ENCODE measurements at regions not wholly inside any gene's neighbourhood (a gene's known extent, or its start where the extent isn't known, plus 50 kb on each side); places are given as distances from the start of the nearest gene placed in this dataset.

- DNase-seq (ENCODE audit: low read depth in 1 of 2, low spot score in 1 of 2) (no peak), FAIRE-seq (no peak), ATAC-seq (no peak)
- ChIA-PET CTCF (no interaction called here), POLR2A (no interaction called here)
- 45% methylated on average over 2 of the region's 2 CpGs for WGBS (ENCODE audit: missing lambda C conversion rate)
- no peaks in the 10 kb centered on the region for H3K4me1 ChIP-seq
- no peak overlapping the region for H3K4me3 ChIP-seq
- no peak overlapping the region for H3K4me2 ChIP-seq
- TF ChIP-seq HDAC2 (IDR thresholded peaks at IDR 0.05) (no peak), CHD2 (IDR thresholded peaks at IDR 0.05; ENCODE audit: low read length, partially characterized antibody) (no peak), EHF (CRISPR knock-in tag; IDR thresholded peaks at IDR 0.05) (no peak), FOSL2 (IDR thresholded peaks at IDR 0.05) (no peak), FOSL2 (CRISPR knock-in tag; IDR thresholded peaks at IDR 0.05) (no peak), ELK1 (IDR thresholded peaks at IDR 0.05; ENCODE audit: low read depth, low read length) (no peak), HEYL (CRISPR knock-in tag; IDR thresholded peaks at IDR 0.05) (no peak), JUN (IDR thresholded peaks at IDR 0.05) (no peak), FOSB (CRISPR knock-in tag; IDR thresholded peaks at IDR 0.05) (no peak), FOXS1 (CRISPR knock-in tag; IDR thresholded peaks at IDR 0.05) (no peak), JUNB (IDR thresholded peaks at IDR 0.05) (no peak), MAZ (IDR thresholded peaks at IDR 0.05; ENCODE audit: borderline replicate concordance, low read depth, low read length) (no peak), ZFP36 (IDR thresholded peaks at IDR 0.05; ENCODE audit: borderline replicate concordance, partially characterized antibody) (no peak), EP300 (IDR thresholded peaks at IDR 0.05) (no peak), TP53 (CRISPR knock-in tag; IDR thresholded peaks at IDR 0.05) (no peak), CBX2 (IDR thresholded peaks at IDR 0.05; ENCODE audit: borderline replicate concordance, low read depth) (no peak), CTCF (IDR thresholded peaks at IDR 0.05) (no peak), CBX8 (IDR thresholded peaks at IDR 0.05) (no peak), HOXB13 (CRISPR knock-in tag; IDR thresholded peaks at IDR 0.05; ENCODE audit: low read depth) (no peak), EHMT2 (IDR thresholded peaks at IDR 0.05; ENCODE audit: low read depth) (no peak), ZSCAN20 (CRISPR knock-in tag; IDR thresholded peaks at IDR 0.05) (no peak)
- no peak overlapping the region for H3K27ac ChIP-seq
- no peaks in the 10 kb centered on the region for H3K9me3 ChIP-seq
These were observed 309.0 kb upstream of the IRX3 start for GRCh38 chr16:54595621-54596020.

GRCh38 chr16:54594601-54595391 is 308.2 kb upstream of the IRX3 start:
- POLR2A ChIA-PET, result no interaction called here
- ATAC-seq, result no peak
- Histone ChIP-seq H3K9me3 (no peaks in the 10 kb centered on the region), H3K4me1 (no peaks in the 10 kb centered on the region), H3K4me3 (no peak overlapping the region), H3K4me2 (no peak overlapping the region), H3K27ac (no peak overlapping the region)
- no peak for DNase-seq (ENCODE audit: low read depth in 1 of 2, low spot score in 1 of 2)
- CTCF ChIA-PET, result no interaction called here
- 50% methylated on average over 21 of the region's 26 CpGs for WGBS (ENCODE audit: missing lambda C conversion rate)
- TF ChIP-seq PHF8 (IDR thresholded peaks at IDR 0.05; ENCODE audit: borderline replicate concordance, low read depth), result no peak
- FAIRE-seq, result no peak

- H3K4me3 ChIP-seq, result no peak overlapping the region
- TF ChIP-seq MYC (IDR thresholded peaks at IDR 0.05; ENCODE audit: borderline replicate concordance, low read length) (no peak), RNF2 (IDR thresholded peaks at IDR 0.05; ENCODE audit: borderline replicate concordance, low read depth) (no peak), BCL3 (IDR thresholded peaks at IDR 0.05) (no peak), EP300 (IDR thresholded peaks at IDR 0.05) (no peak), ZFP36 (IDR thresholded peaks at IDR 0.05; ENCODE audit: borderline replicate concordance, partially characterized antibody) (no peak), REST (IDR thresholded peaks at IDR 0.05) (no peak), ZC3H11A (IDR thresholded peaks at IDR 0.05) (no peak), BHLHE40 (IDR thresholded peaks at IDR 0.05; ENCODE audit: low read depth, low read length) (no peak), SREBF2 (IDR thresholded peaks at IDR 0.05) (no peak), PHF8 (IDR thresholded peaks at IDR 0.05; ENCODE audit: borderline replicate concordance, low read depth) (no peak)
These were observed 305.2 kb upstream of the IRX3 start for GRCh38 chr16:54591816-54592246.

More at GRCh38 chr16:54591816-54592246, 305.2 kb upstream of the IRX3 start:
- Histone ChIP-seq H3K9me3 (no peaks in the 10 kb centered on the region), H3K4me2 (no peak overlapping the region), H3K4me1 (no peaks in the 10 kb centered on the region), H3K27ac (no peak overlapping the region)
- FAIRE-seq (no peak), DNase-seq (ENCODE audit: low read depth in 1 of 2, low spot score in 1 of 2) (no peak), ATAC-seq (no peak)
- POLR2A ChIA-PET, result no interaction called here
- WGBS (ENCODE audit: missing lambda C conversion rate), result 17% methylated on average over 7 of the region's 7 CpGs
- CTCF ChIA-PET, result no interaction called here

Data from A549 (cell line).